K562 (cell line): ENCODE measurements at regions not wholly inside any gene's neighbourhood (a gene's known extent, or its start where the extent isn't known, plus 50 kb on each side); places are given as distances from the start of the nearest gene placed in this dataset.
A peak's percentile ranks its signal among the peaks of the same experiment; 100 is the strongest.

Experiments used
- ATAC-seq: fragments of 200-7000 bp; cut with Tn5 transposase; 3 replicates; pipeline ENCODE4 v1.9.1; 2020; ENCODE audit warnings: moderate library complexity
- BruUV-seq: library from RNA; stranded (reverse); fragments of 400-500 nt; replicated peaks from 2 replicates; lab custom pipeline; 2021; lab: Mats Ljungman, UMichigan
- CTCF ChIA-PET: fragments of 300-600 bp; formaldehyde crosslinking; extraction: SDS; loops from one replicate; lab custom pipeline; 2021; ENCODE audit warnings: low intra/inter-chr PET ratio; lab: Yijun Ruan, JAX
- POLR2A ChIA-PET: fragments of 300-600, 350-650 bp; sonication (Branson Sonifier 250); formaldehyde crosslinking; extraction: SDS; loops from one replicate; lab custom pipeline; 2021; ENCODE audit warnings: antibody characterized with exemption, inconsistent platforms; lab: Yijun Ruan, JAX
- DNase-seq, 4 experiments: peaks; one replicate each; pipeline versions ENCODE4 v3.0.0 to v3.0.0-alpha.2; 2011 to 2018; ENCODE audit warnings: low spot score in 3 of 4, mixed read lengths in 3 of 4; ENCODE audit errors: extremely low read depth in 1 of 4
- FAIRE-seq: peaks from 2 replicates; lab custom pipeline; 2011; peaks lifted over from hg19 to GRCh38; lab: Jason Lieb, UNC
- H2AFZ ChIP-seq: 2 replicates; pipeline ENCODE4 v1.6.0; 2011; ENCODE audit warnings: low read depth, low read length, control low read depth, inconsistent platforms
- H3K27ac ChIP-seq: fragments of 200-600 bp; 3 replicates; pipeline ENCODE4 v1.8.0; 2011; ENCODE audit warnings: low read depth, mild to moderate bottlenecking, control low read depth, inconsistent platforms, low read length, moderate library complexity, mixed read lengths; ENCODE audit errors: extremely low read depth
- H3K27me3 ChIP-seq, 2 experiments: fragments of 300-600 bp in 1 of 2; 2 replicates in 1 of 2; 3 replicates in 1 of 2; pipeline versions ENCODE4 v1.6.0 to v1.8.0; 2011; ENCODE audit warnings: inconsistent platforms in 2 of 2, low read length in 2 of 2, mild to moderate bottlenecking in 1 of 2, mixed read lengths in 1 of 2, moderate library complexity in 1 of 2; ENCODE audit not compliant: control insufficient read depth in 2 of 2, insufficient read depth in 2 of 2
- H3K36me3 ChIP-seq: fragments of 300-600 bp; 3 replicates; pipeline ENCODE4 v1.8.0; 2011; ENCODE audit warnings: mild to moderate bottlenecking, low read length, inconsistent platforms; ENCODE audit not compliant: control insufficient read depth, insufficient read depth
- H3K4me1 ChIP-seq, 2 experiments: fragments of 200-600 bp in 1 of 2; replicated peaks in 1 of 2; 2 replicates in 1 of 2; 3 replicates in 1 of 2; pipeline versions ENCODE4 v1.5.1 to v1.8.0; 2011; ENCODE audit warnings: inconsistent platforms in 2 of 2, low read length in 2 of 2, mild to moderate bottlenecking in 1 of 2, mixed read lengths in 1 of 2, moderate library complexity in 1 of 2; ENCODE audit not compliant: control insufficient read depth in 2 of 2, insufficient read depth in 2 of 2
- H3K4me2 ChIP-seq: 2 replicates; pipeline ENCODE4 v1.6.1; 2011; ENCODE audit warnings: low read length, control low read depth, inconsistent platforms, mixed read lengths; ENCODE audit not compliant: insufficient read depth
- H3K4me3 ChIP-seq: fragments of 200-600 bp; sonication (generic), shearing (Covaris generic); 2 replicates; pipeline ENCODE4 v1.5.1; 2016; ENCODE audit warnings: control low read depth, inconsistent platforms
- H3K79me2 ChIP-seq: fragments of 200-600 bp; 3 replicates; pipeline ENCODE4 v1.8.0; 2011; ENCODE audit warnings: low read length, inconsistent platforms; ENCODE audit not compliant: control insufficient read depth, insufficient read depth
- H3K9ac ChIP-seq, 2 experiments: 2 replicates each; pipeline versions ENCODE4 v1.6.0 to v1.6.1; 2011; ENCODE audit warnings: low read depth in 2 of 2, low read length in 2 of 2, control low read depth in 1 of 2, inconsistent platforms in 1 of 2, mild to moderate bottlenecking in 1 of 2, mixed read lengths in 1 of 2; ENCODE audit not compliant: insufficient read depth in 1 of 2
- H3K9me1 ChIP-seq: one replicate; pipeline ENCODE4 v1.6.0; 2011; ENCODE audit warnings: inconsistent platforms, mild to moderate bottlenecking, low read length, moderate library complexity; ENCODE audit not compliant: control insufficient read depth, insufficient read depth
- H3K9me3 ChIP-seq: replicated peaks from 2 replicates; pipeline ENCODE4 v1.5.1; 2011; ENCODE audit warnings: low read depth, low read length, inconsistent platforms; ENCODE audit not compliant: control insufficient read depth, insufficient read depth
- H4K20me1 ChIP-seq: replicated peaks from 2 replicates; pipeline ENCODE4 v1.6.1; 2011; ENCODE audit warnings: low read length, inconsistent platforms, mixed read lengths; ENCODE audit not compliant: control insufficient read depth, insufficient read depth
- BRF1 ChIP-seq: IDR thresholded peaks from 3 replicates; pipeline ENCODE4 v1.6.1; 2011; ENCODE audit warnings: borderline replicate concordance, mild to moderate bottlenecking; ENCODE audit not compliant: insufficient read length; ENCODE audit errors: extremely low read depth
- L3MBTL2 ChIP-seq: fragments of 450-650 bp; IDR thresholded peaks from 2 replicates; pipeline ENCODE4 v1.6.1; 2016; ENCODE audit warnings: mild to moderate bottlenecking, moderate library complexity
- SETDB1 ChIP-seq: IDR thresholded peaks from one replicate; pipeline ENCODE4 v1.6.1; 2012; ENCODE audit warnings: low read length, control low read depth, inconsistent platforms
- ZBTB9 ChIP-seq: fragments of 450-650 bp; formaldehyde crosslinking; IDR thresholded peaks from 2 replicates; pipeline ENCODE4 v1.4.0; 2020; ENCODE audit warnings: mild to moderate bottlenecking, moderate library complexity
- ZNF232 ChIP-seq: sonication (generic); formaldehyde crosslinking; IDR thresholded peaks from 2 replicates; pipeline ENCODE4 v1.8.0; 2022; ENCODE audit warnings: mild to moderate bottlenecking, missing genetic modification reagents
- ZNF24 ChIP-seq: fragments of 450-650 bp; IDR thresholded peaks from 2 replicates; pipeline ENCODE4 v1.6.1; 2016
- WGBS: fragments of 100-300 bp; shearing (Covaris generic); methylation state at CpG from one replicate; pipeline ENCODE4 v1.1.6; 2016; ENCODE audit warnings: low coverage, mixed read lengths; ENCODE audit not compliant: insufficient coverage; ENCODE audit errors: missing lambda C conversion rate; 5-methylcytosine and 5-hydroxymethylcytosine counted together
- in situ Hi-C: fragments of 300-500 bp; cut with MboI; formaldehyde crosslinking; loops from 4 replicates; pipeline ENCODE4 v1.15.0; 2018; ENCODE audit warnings: inconsistent platforms, mixed read lengths
- intact Hi-C: fragments of 100-400 bp; cut with micrococcal nuclease; formaldehyde crosslinking; loops from 2 replicates; pipeline ENCODE4 v1.14.2; 2022
- TF ChIP-seq, protein P1 (sequence below), 2 experiments: IDR thresholded peaks; 2 replicates each; pipeline ENCODE4 v1.6.1; 2012; ENCODE audit warnings: improper control_type of control experiment in 2 of 2, low read depth in 2 of 2, low read length in 2 of 2, borderline replicate concordance in 1 of 2

DNA sequence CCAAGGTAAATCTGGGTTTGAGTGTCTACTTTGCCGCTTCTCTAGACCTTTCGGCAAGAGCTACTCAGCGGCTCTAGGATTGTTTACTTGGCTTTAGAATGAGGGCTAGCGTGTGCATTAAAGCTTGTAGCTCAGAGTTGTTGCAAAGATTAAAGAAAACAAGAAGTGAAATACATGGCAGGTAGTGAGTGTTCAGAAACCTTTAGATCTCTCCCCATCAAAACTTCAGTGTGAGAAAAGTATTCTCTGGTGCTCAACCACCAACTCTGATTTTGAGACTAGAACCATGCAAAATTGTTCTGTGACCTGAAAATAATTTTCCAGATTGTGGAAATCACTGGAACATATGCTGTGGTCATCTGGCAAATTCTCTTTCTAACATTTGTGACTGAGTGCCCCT is 512.0 kb downstream of the CMPK2 start (continued):
- TF ChIP-seq SETDB1 (no peak), ZBTB9 (no peak), BRF1 (no peak), ZNF232 (CRISPR knock-in tag) (no peak)
- TF ChIP-seq, protein P1, sequence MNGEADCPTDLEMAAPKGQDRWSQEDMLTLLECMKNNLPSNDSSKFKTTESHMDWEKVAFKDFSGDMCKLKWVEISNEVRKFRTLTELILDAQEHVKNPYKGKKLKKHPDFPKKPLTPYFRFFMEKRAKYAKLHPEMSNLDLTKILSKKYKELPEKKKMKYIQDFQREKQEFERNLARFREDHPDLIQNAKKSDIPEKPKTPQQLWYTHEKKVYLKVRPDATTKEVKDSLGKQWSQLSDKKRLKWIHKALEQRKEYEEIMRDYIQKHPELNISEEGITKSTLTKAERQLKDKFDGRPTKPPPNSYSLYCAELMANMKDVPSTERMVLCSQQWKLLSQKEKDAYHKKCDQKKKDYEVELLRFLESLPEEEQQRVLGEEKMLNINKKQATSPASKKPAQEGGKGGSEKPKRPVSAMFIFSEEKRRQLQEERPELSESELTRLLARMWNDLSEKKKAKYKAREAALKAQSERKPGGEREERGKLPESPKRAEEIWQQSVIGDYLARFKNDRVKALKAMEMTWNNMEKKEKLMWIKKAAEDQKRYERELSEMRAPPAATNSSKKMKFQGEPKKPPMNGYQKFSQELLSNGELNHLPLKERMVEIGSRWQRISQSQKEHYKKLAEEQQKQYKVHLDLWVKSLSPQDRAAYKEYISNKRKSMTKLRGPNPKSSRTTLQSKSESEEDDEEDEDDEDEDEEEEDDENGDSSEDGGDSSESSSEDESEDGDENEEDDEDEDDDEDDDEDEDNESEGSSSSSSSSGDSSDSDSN (IDR thresholded peaks at IDR 0.05; ENCODE audit: borderline replicate concordance in 1 of 2, low read depth in 2 of 2, low read length in 2 of 2) = no peak

GRCh38 chr2:6354546-6354945 is 511.2 kb downstream of the CMPK2 start:
- Histone ChIP-seq H3K4me2 (no peak overlapping the region), H3K9me3 (no peaks in the 10 kb centered on the region), H3K36me3 (no peaks in the 10 kb centered on the region), H2AFZ (no peak overlapping the region), H4K20me1 (no peaks in the 10 kb centered on the region), H3K27me3 (no peaks in the 10 kb centered on the region), H3K9me1 (no peaks in the 10 kb centered on the region), H3K4me3 (no peak overlapping the region)
- no peak for FAIRE-seq
- 3% methylated on average over 2 of the region's 2 CpGs for WGBS
- in situ Hi-C loops = no loop called here
- BruUV-seq = no TSS peak
- TF ChIP-seq ZNF24 (peak; percentile 38; the same call in 1 of the 2 replicates), L3MBTL2 (no peak)
- TF ChIP-seq, all 486 proteins: peak for 1
- Histone ChIP-seq H3K9ac (no peak overlapping the region), H3K79me2 (no peaks in the 10 kb centered on the region), H3K4me1 (no peaks in the 10 kb centered on the region), H3K27ac (no peak overlapping the region)
- CTCF ChIA-PET = no interaction called here
- POLR2A ChIA-PET = no interaction called here
- ATAC-seq = no peak
- intact Hi-C loops = no loop called here
- DNase-seq = no peak
